COLO668 (cell line): ENCODE measurements at regions not wholly inside any gene's neighbourhood (a gene's known extent, or its start where the extent isn't known, plus 50 kb on each side); places are given as distances from the start of the nearest gene placed in this dataset.

Experiments
- DNase-seq: peaks from one replicate; lab custom pipeline; 2025; ENCODE audit not compliant: unreplicated experiment; lab: John Stamatoyannopoulos, UW

GRCh38 chr2:217392930-217393584 is 533.2 kb upstream of the TNP1 start:
- peak; percentile 6 for DNase-seq

GRCh38 chr2:217387776-217388387 is 528.0 kb upstream of the TNP1 start:
- DNase-seq: peak; percentile 10

DNA sequence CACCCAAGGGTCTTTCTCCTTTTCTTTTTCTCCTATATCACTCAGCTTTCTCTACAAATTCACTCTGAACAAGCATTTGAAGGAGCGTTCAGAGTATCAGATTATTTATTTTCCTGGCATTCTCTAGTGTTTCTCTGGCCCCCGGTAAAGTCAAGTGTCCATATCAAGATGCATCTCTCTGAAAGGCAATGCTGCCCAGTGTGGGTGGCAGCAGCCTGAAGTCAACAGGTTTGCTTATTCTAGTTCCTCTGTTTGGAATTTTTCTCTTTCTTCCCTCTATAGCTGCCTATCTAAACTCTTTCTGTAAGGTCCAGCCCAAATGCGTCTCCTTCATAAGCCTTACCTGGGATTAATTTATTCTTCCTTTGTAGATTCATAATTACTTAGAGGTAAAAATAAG is 526.2 kb upstream of the TNP1 start:
- DNase-seq: no peak

- no peak for DNase-seq
Observed at GRCh38 chr2:217383620-217384019, 523.8 kb upstream of the TNP1 start.

- no peak for DNase-seq
Observed at GRCh38 chr2:217382794-217383193, 522.9 kb upstream of the TNP1 start.

GRCh38 chr2:217379807-217380206 is 519.9 kb upstream of the TNP1 start:
- no peak for DNase-seq

- DNase-seq: no peak
Observed at GRCh38 chr2:217372794-217373193, 512.9 kb upstream of the TNP1 start.

- DNase-seq: no peak
Observed at GRCh38 chr2:217371781-217372213, 511.9 kb upstream of the TNP1 start.

- no peak for DNase-seq
Observed at GRCh38 chr2:217370391-217370790, 510.5 kb upstream of the TNP1 start.

DNA sequence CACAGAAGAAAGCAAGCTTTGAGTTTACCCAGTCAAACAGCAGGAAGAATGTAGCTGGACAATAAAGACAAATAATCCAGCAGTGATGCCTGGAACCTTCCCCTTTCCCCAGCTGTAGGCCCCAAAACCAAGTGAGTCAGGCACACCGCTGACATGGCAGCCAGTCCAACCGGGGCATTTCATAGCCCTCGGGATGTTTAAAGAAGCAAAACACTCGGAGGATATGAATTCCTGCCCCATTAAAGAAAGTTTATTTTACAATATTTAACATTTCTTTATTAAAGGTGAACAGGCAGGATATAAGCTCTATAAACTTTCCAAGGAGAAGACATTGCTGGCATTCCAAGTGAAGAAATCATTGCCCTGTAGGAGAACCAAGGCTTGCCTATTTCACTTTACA is 507.6 kb upstream of the TNP1 start:
- no peak for DNase-seq

DNA sequence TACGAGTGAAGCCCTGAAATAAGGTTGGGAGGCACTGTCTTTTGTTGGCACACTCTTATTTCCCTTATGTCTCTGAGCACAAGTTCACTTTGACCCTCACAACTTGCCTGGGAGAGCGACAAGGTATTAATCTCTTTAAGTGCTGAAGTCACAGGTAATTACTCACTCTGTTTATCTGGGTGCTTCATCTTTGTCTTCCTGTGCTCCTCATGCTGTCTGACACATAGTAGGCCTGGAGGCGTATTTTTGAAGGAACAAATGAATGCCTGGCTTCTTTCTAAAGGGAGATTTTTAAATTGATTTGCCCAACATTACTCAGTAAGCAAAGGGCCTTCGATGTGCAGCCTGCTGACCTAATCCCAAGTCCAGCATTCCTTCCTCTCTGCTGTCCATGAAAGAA is 507.1 kb upstream of the TNP1 start:
- DNase-seq: no peak

- DNase-seq: no peak
Observed at GRCh38 chr2:217366266-217366895, 506.5 kb upstream of the TNP1 start.

- DNase-seq: no peak
Observed at GRCh38 chr2:217365656-217366055, 505.8 kb upstream of the TNP1 start.

DNA sequence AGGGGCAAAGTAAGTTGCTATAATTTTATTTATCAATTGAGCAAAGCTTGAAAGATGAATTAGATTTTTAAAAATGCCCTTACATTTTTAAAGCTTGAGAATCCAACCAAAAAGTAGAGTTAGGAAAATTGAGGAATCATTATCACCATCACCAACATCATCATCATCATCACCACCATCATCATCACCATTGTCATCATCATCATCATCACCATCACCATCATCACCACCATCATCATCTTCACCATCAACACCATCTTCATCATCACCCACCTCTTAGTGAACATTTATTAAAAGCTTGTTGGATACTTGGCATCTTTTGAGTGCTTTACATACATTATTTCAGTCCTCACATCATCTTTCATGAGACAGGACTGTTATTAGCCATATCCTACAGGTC is 504.4 kb upstream of the TNP1 start:
- no peak for DNase-seq

GRCh38 chr2:217363470-217363869 is 503.6 kb upstream of the TNP1 start:
- DNase-seq: no peak

GRCh38 chr2:217362710-217363109 is 502.8 kb upstream of the TNP1 start:
- DNase-seq: no peak

- DNase-seq: no peak
Observed at GRCh38 chr2:217362286-217362685, 502.4 kb upstream of the TNP1 start.

DNA sequence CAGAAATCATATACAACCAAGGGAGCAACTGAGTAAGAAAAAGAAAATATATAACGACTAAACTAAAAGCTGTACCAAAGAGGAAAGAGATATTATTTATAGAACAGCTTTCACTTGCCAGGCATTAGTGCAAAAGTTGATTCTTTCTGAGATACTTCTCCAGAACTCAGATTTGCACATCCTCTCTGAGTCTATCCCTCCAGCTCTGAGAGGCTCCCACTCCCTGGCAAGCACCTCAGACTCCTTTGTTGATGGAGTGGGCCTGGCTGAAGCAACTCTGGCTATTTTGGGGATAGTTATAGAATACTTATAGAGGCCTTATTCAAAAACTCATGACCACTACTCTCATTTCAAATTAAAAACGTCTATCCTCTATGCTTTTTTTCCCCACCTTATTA is 501.6 kb upstream of the TNP1 start:
- DNase-seq: no peak

GRCh38 chr2:217360781-217361482 is 501.1 kb upstream of the TNP1 start:
- DNase-seq: no peak

GRCh38 chr2:217360111-217360510 is 500.2 kb upstream of the TNP1 start:
- no peak for DNase-seq

DNA sequence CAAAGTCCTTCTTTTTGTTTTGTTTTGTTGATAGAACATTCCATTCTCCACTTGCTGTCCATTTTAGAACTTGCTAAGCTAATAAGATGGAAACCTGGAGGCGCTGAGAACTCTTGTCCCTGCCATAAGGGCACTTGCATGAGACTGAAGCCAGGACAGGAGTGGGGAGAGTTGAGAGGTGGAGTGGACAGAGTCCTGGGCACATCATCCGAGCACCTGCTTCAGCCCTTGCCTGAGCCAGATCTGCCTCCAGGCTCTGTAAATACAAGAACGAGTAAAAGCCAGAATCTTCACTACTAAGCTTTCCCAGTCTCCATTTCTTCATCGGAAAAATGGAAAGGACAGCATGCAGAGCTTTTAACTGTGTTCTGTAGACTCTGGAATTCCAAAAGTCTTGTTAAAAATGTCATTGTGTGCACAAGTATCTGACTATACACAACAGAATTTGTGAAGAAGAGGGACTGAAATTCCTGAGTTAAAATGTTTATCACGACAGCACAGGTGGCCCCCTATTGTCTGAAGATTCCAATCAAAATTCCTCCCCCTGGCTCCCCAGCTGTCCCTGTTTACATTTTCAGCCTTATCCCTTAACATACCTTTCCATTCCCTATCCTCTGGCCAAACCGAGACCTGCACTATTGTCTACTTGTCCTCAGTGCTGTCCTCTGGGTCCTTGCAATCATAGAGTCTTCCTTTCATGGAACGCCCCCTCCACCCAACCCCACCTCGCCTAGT is 498.2 kb upstream of the TNP1 start:
- DNase-seq: no peak
